Activated T-cell treated with anti-CD3 and anti-CD28 coated beads for 24 hours (primary cell): ENCODE measurements at regions not wholly inside any gene's neighbourhood (a gene's known extent, or its start where the extent isn't known, plus 50 kb on each side); places are given as distances from the start of the nearest gene placed in this dataset.
"Not testable (repeated sequence)": the region's sequence is repeated elsewhere in the genome, so short reads cannot be mapped to it uniquely, and the experiment has no call there.

Experiments
- DNase-seq: peaks from one replicate; pipeline ENCODE4 v3.0.0-alpha.2; 2020; ENCODE audit warnings: low read depth

- DNase-seq = no peak
Measured at GRCh38 chr1:65527707-65528503, 107.4 kb downstream of the LEPR start.

GRCh38 chr1:65531972-65532570 lies 111.6 kb downstream of the LEPR start:
- DNase-seq = no peak

GRCh38 chr1:65535981-65536380 lies 115.5 kb downstream of the LEPR start:
- DNase-seq = no peak

GRCh38 chr1:65538086-65538485 lies 117.6 kb downstream of the LEPR start:
- no peak for DNase-seq

- no peak for DNase-seq
Measured at GRCh38 chr1:65538664-65539063, 118.2 kb downstream of the LEPR start.

GRCh38 chr1:65539266-65540131 lies 119.0 kb downstream of the LEPR start:
- DNase-seq = no peak

- no peak for DNase-seq
Measured at GRCh38 chr1:65541161-65541560, 120.7 kb downstream of the LEPR start.

GRCh38 chr1:65541865-65542264 lies 121.4 kb downstream of the LEPR start:
- DNase-seq = no peak

GRCh38 chr1:65542592-65542991 lies 122.1 kb downstream of the LEPR start:
- DNase-seq = not testable (repeated sequence)

- not testable (repeated sequence) for DNase-seq
Measured at GRCh38 chr1:65550306-65551010, 130.0 kb downstream of the LEPR start.

- DNase-seq = not testable (repeated sequence)
Measured at GRCh38 chr1:65552484-65552883, 132.0 kb downstream of the LEPR start.

GRCh38 chr1:65554086-65554764 lies 133.8 kb downstream of the LEPR start:
- not testable (repeated sequence) for DNase-seq

GRCh38 chr1:65554829-65555228 lies 134.4 kb downstream of the LEPR start:
- DNase-seq = no peak

GRCh38 chr1:65558215-65558614 lies 137.7 kb downstream of the LEPR start:
- no peak for DNase-seq

- no peak for DNase-seq
Measured at GRCh38 chr1:65564493-65564892, 144.0 kb downstream of the LEPR start.

- no peak for DNase-seq
Measured at GRCh38 chr1:65568285-65568684, 147.8 kb downstream of the LEPR start.

- no peak for DNase-seq
Measured at GRCh38 chr1:65572701-65573421, 152.4 kb downstream of the LEPR start.

GRCh38 chr1:65577278-65577677 lies 156.8 kb downstream of the LEPR start:
- DNase-seq = no peak

- DNase-seq = not testable (repeated sequence)
Measured at GRCh38 chr1:65577982-65578381, 157.5 kb downstream of the LEPR start.

- no peak for DNase-seq
Measured at GRCh38 chr1:65581119-65581518, 160.7 kb downstream of the LEPR start.

- no peak for DNase-seq
Measured at GRCh38 chr1:65584399-65584798, 163.9 kb downstream of the LEPR start.
